K562 (cell line): ENCODE measurements at regions not wholly inside any gene's neighbourhood (a gene's known extent, or its start where the extent isn't known, plus 50 kb on each side); places are given as distances from the start of the nearest gene placed in this dataset.
A peak's percentile ranks its signal among the peaks of the same experiment; 100 is the strongest.

ENCODE experiments used
- ATAC-seq: fragments of 200-7000 bp; cut with Tn5 transposase; 3 replicates; pipeline ENCODE4 v1.9.1; 2020; ENCODE audit warnings: moderate library complexity
- BruUV-seq: library from RNA; stranded (reverse); fragments of 400-500 nt; replicated peaks from 2 replicates; lab custom pipeline; 2021; lab: Mats Ljungman, UMichigan
- CTCF ChIA-PET: fragments of 300-600 bp; formaldehyde crosslinking; extraction: SDS; loops from one replicate; lab custom pipeline; 2021; ENCODE audit warnings: low intra/inter-chr PET ratio; lab: Yijun Ruan, JAX
- POLR2A ChIA-PET: fragments of 300-600, 350-650 bp; sonication (Branson Sonifier 250); formaldehyde crosslinking; extraction: SDS; loops from one replicate; lab custom pipeline; 2021; ENCODE audit warnings: antibody characterized with exemption, inconsistent platforms; lab: Yijun Ruan, JAX
- DNase-seq, 4 experiments: peaks; one replicate each; pipeline versions ENCODE4 v3.0.0 to v3.0.0-alpha.2; 2011 to 2018; ENCODE audit warnings: low spot score in 3 of 4, mixed read lengths in 3 of 4; ENCODE audit errors: extremely low read depth in 1 of 4
- FAIRE-seq: peaks from 2 replicates; lab custom pipeline; 2011; peaks lifted over from hg19 to GRCh38; lab: Jason Lieb, UNC
- H2AFZ ChIP-seq: 2 replicates; pipeline ENCODE4 v1.6.0; 2011; ENCODE audit warnings: low read depth, low read length, control low read depth, inconsistent platforms
- H3K27ac ChIP-seq: fragments of 200-600 bp; 3 replicates; pipeline ENCODE4 v1.8.0; 2011; ENCODE audit warnings: low read depth, mild to moderate bottlenecking, control low read depth, inconsistent platforms, low read length, moderate library complexity, mixed read lengths; ENCODE audit errors: extremely low read depth
- H3K27me3 ChIP-seq, 2 experiments: fragments of 300-600 bp in 1 of 2; 2 replicates in 1 of 2; 3 replicates in 1 of 2; pipeline versions ENCODE4 v1.6.0 to v1.8.0; 2011; ENCODE audit warnings: inconsistent platforms in 2 of 2, low read length in 2 of 2, mild to moderate bottlenecking in 1 of 2, mixed read lengths in 1 of 2, moderate library complexity in 1 of 2; ENCODE audit not compliant: control insufficient read depth in 2 of 2, insufficient read depth in 2 of 2
- H3K36me3 ChIP-seq: fragments of 300-600 bp; 3 replicates; pipeline ENCODE4 v1.8.0; 2011; ENCODE audit warnings: mild to moderate bottlenecking, low read length, inconsistent platforms; ENCODE audit not compliant: control insufficient read depth, insufficient read depth
- H3K4me1 ChIP-seq, 2 experiments: fragments of 200-600 bp in 1 of 2; replicated peaks in 1 of 2; 2 replicates in 1 of 2; 3 replicates in 1 of 2; pipeline versions ENCODE4 v1.5.1 to v1.8.0; 2011; ENCODE audit warnings: inconsistent platforms in 2 of 2, low read length in 2 of 2, mild to moderate bottlenecking in 1 of 2, mixed read lengths in 1 of 2, moderate library complexity in 1 of 2; ENCODE audit not compliant: control insufficient read depth in 2 of 2, insufficient read depth in 2 of 2
- H3K4me2 ChIP-seq: 2 replicates; pipeline ENCODE4 v1.6.1; 2011; ENCODE audit warnings: low read length, control low read depth, inconsistent platforms, mixed read lengths; ENCODE audit not compliant: insufficient read depth
- H3K4me3 ChIP-seq: fragments of 200-600 bp; sonication (generic), shearing (Covaris generic); 2 replicates; pipeline ENCODE4 v1.5.1; 2016; ENCODE audit warnings: control low read depth, inconsistent platforms
- H3K79me2 ChIP-seq: fragments of 200-600 bp; 3 replicates; pipeline ENCODE4 v1.8.0; 2011; ENCODE audit warnings: low read length, inconsistent platforms; ENCODE audit not compliant: control insufficient read depth, insufficient read depth
- H3K9ac ChIP-seq, 2 experiments: 2 replicates each; pipeline versions ENCODE4 v1.6.0 to v1.6.1; 2011; ENCODE audit warnings: low read depth in 2 of 2, low read length in 2 of 2, control low read depth in 1 of 2, inconsistent platforms in 1 of 2, mild to moderate bottlenecking in 1 of 2, mixed read lengths in 1 of 2; ENCODE audit not compliant: insufficient read depth in 1 of 2
- H3K9me1 ChIP-seq: one replicate; pipeline ENCODE4 v1.6.0; 2011; ENCODE audit warnings: inconsistent platforms, mild to moderate bottlenecking, low read length, moderate library complexity; ENCODE audit not compliant: control insufficient read depth, insufficient read depth
- H3K9me3 ChIP-seq: replicated peaks from 2 replicates; pipeline ENCODE4 v1.5.1; 2011; ENCODE audit warnings: low read depth, low read length, inconsistent platforms; ENCODE audit not compliant: control insufficient read depth, insufficient read depth
- H4K20me1 ChIP-seq: replicated peaks from 2 replicates; pipeline ENCODE4 v1.6.1; 2011; ENCODE audit warnings: low read length, inconsistent platforms, mixed read lengths; ENCODE audit not compliant: control insufficient read depth, insufficient read depth
- E4F1 ChIP-seq: fragments of 250-450 bp; sonication (Bioruptor Pico); IDR thresholded peaks from 2 replicates; pipeline ENCODE4 v1.5.0; 2021; ENCODE audit warnings: mild to moderate bottlenecking, borderline replicate concordance
- FOXO4 ChIP-seq: fragments of 450-650 bp; formaldehyde crosslinking; IDR thresholded peaks from 2 replicates; pipeline ENCODE4 v1.4.0; 2020; ENCODE audit warnings: mild to moderate bottlenecking, moderate library complexity
- MAFG ChIP-seq: fragments of 450-650 bp; conservative IDR thresholded peaks from 2 replicates; pipeline ENCODE4 v1.6.1; 2016; ENCODE audit warnings: missing genetic modification characterization, missing compliant biosample characterization
- REST ChIP-seq, 2 experiments: fragments of 450-650 bp; formaldehyde crosslinking in 1 of 2; IDR thresholded peaks; 2 replicates each; pipeline versions ENCODE4 v1.4.0 to v1.6.1; 2014 to 2020; ENCODE audit warnings: mild to moderate bottlenecking in 2 of 2, borderline replicate concordance in 1 of 2, low read depth in 1 of 2
- ZBTB26 ChIP-seq: fragments of 450-650 bp; formaldehyde crosslinking; IDR thresholded peaks from 2 replicates; pipeline ENCODE4 v1.4.0; 2022; ENCODE audit warnings: missing genetic modification characterization
- ZNF282 ChIP-seq: sonication (generic); formaldehyde crosslinking; IDR thresholded peaks from 2 replicates; pipeline ENCODE4 v1.8.1; 2023; ENCODE audit warnings: missing genetic modification reagents
- WGBS: fragments of 100-300 bp; shearing (Covaris generic); methylation state at CpG from one replicate; pipeline ENCODE4 v1.1.6; 2016; ENCODE audit warnings: low coverage, mixed read lengths; ENCODE audit not compliant: insufficient coverage; ENCODE audit errors: missing lambda C conversion rate; 5-methylcytosine and 5-hydroxymethylcytosine counted together
- in situ Hi-C: fragments of 300-500 bp; cut with MboI; formaldehyde crosslinking; loops from 4 replicates; pipeline ENCODE4 v1.15.0; 2018; ENCODE audit warnings: inconsistent platforms, mixed read lengths
- intact Hi-C: fragments of 100-400 bp; cut with micrococcal nuclease; formaldehyde crosslinking; loops from 2 replicates; pipeline ENCODE4 v1.14.2; 2022

- TF ChIP-seq FOXO4 (CRISPR knock-in tag) (no peak), ZBTB26 (CRISPR knock-in tag) (no peak), E4F1 (CRISPR knock-in tag) (no peak), MAFG (tag) (no peak)
Observed at GRCh38 chr4:96593422-96593821, 753.5 kb downstream of the PDHA2 start (continued).

GRCh38 chr4:96598465-96598864, 758.6 kb downstream of the PDHA2 start:
- BruUV-seq, result no TSS peak
- Histone ChIP-seq H2AFZ (no peak overlapping the region), H3K4me3 (no peak overlapping the region), H3K4me2 (no peak overlapping the region), H3K4me1 (no peaks in the 10 kb centered on the region), H3K79me2 (no peaks in the 10 kb centered on the region), H3K9me1 (no peaks in the 10 kb centered on the region), H4K20me1 (no peaks in the 10 kb centered on the region), H3K27ac (no peak overlapping the region), H3K9me3 (0 out of 2 replicates have a peak, but pooled peaks cover 1% of the 10 kb centered on the region), H3K9ac (no peak overlapping the region), H3K36me3 (no peaks in the 10 kb centered on the region), H3K27me3 (no peaks in the 10 kb centered on the region)
- no peak for ATAC-seq
- ChIA-PET CTCF (no interaction called here), POLR2A (no interaction called here)
- no peak for TF ChIP-seq ZNF282 (CRISPR knock-in tag)
- TF ChIP-seq REST (IDR thresholded peaks at IDR 0.05; ENCODE audit: borderline replicate concordance), result peak; percentile 32; the same call in 1 of the 2 replicates
- no peak for TF ChIP-seq REST (CRISPR knock-in tag; IDR thresholded peaks at IDR 0.05; ENCODE audit: low read depth)
- in situ Hi-C loops, result no loop called here
- intact Hi-C loops, result no loop called here
- no peak for DNase-seq
- no peak for FAIRE-seq
- WGBS, result 2% methylated on average over 6 of the region's 6 CpGs
